Rectal smooth muscle tissue (tissue), 1 donor: ENCODE measurements at regions not wholly inside any gene's neighbourhood (a gene's known extent, or its start where the extent isn't known, plus 50 kb on each side); places are given as distances from the start of the nearest gene placed in this dataset.

Experiments
- H3K27ac ChIP-seq: one replicate; pipeline ENCODE4 v1.7.0; 2013; ENCODE audit warnings: low read depth, low read length, inconsistent platforms
- H3K27me3 ChIP-seq: one replicate; pipeline ENCODE4 v1.7.0; 2013; ENCODE audit warnings: low read length; ENCODE audit not compliant: control insufficient read depth, insufficient read depth
- H3K36me3 ChIP-seq: one replicate; pipeline ENCODE4 v1.7.0; 2013; ENCODE audit warnings: low read length; ENCODE audit not compliant: control insufficient read depth, insufficient read depth
- H3K4me1 ChIP-seq: one replicate; pipeline ENCODE4 v1.7.0; 2013; ENCODE audit warnings: low read length; ENCODE audit not compliant: control insufficient read depth, insufficient read depth
- H3K4me3 ChIP-seq: one replicate; pipeline ENCODE4 v1.7.0; 2013; ENCODE audit warnings: low read length
- H3K9ac ChIP-seq: one replicate; pipeline ENCODE4 v1.7.0; 2013; ENCODE audit warnings: low read length

GRCh38 chr3:66717806-66718205 lies 217.0 kb upstream of the LRIG1 start:
- Histone ChIP-seq H3K4me3 (no peak overlapping the region), H3K27ac (no peak overlapping the region), H3K36me3 (no peaks in the 10 kb centered on the region), H3K9ac (no peak overlapping the region), H3K4me1 (peaks cover 8% of the 10 kb centered on the region), H3K27me3 (no peaks in the 10 kb centered on the region)

DNA sequence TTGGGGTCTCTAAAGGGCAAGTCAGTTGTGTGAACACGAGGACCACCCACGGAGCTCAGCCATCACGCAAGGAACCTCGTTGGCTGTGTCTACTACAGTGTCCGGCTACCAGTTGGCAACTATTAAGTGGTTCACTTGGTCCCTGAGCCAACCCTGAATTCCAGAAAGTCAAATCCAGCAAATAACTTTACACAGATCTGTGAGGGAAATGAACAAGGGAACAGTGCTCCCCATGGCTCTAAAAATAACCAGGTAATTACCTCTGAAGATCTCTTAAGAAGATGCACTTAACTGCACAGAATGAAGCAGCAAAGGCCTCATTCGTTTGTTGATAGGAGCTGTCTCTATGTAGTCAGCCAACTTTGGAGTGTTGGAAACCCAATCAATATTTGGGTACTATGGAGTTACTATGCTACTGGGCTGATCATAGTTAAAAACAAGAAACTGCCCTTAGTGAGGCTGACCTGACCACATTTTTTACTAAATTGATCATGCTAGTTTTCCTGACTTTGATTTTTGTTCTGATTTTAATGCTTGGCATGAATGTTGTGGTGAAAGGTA lies 219.1 kb upstream of the LRIG1 start:
- H3K9ac ChIP-seq, result no peak overlapping the region
- peak overlapping the region; percentile 53 for H3K27ac ChIP-seq
- H3K4me1 ChIP-seq, result peaks cover 8% of the 10 kb centered on the region
- H3K27me3 ChIP-seq, result no peaks in the 10 kb centered on the region
- H3K4me3 ChIP-seq, result no peak overlapping the region
- no peaks in the 10 kb centered on the region for H3K36me3 ChIP-seq

DNA sequence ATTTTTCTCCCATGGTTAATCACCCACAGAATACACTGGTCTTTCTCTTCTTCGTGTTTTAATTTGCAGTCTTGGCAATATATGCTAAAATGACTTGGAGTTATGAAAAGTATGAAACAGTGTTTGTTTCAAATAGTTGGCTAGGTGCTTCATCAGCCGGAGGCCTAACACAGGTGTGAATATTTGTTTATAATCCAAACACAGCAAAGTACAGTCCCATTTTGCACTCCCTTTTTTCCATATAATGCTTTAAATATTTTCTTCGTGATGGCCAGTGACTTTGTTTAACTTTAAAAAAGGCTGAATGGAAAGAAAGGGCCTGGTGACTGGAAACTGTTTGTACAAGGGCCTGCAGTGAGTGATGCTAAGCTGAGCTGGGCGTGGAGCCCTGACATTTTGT lies 219.7 kb upstream of the LRIG1 start:
- Histone ChIP-seq H3K4me1 (peaks cover 8% of the 10 kb centered on the region), H3K9ac (no peak overlapping the region), H3K36me3 (no peaks in the 10 kb centered on the region), H3K4me3 (no peak overlapping the region), H3K27ac (peak overlapping the region; percentile 53), H3K27me3 (no peaks in the 10 kb centered on the region)

DNA sequence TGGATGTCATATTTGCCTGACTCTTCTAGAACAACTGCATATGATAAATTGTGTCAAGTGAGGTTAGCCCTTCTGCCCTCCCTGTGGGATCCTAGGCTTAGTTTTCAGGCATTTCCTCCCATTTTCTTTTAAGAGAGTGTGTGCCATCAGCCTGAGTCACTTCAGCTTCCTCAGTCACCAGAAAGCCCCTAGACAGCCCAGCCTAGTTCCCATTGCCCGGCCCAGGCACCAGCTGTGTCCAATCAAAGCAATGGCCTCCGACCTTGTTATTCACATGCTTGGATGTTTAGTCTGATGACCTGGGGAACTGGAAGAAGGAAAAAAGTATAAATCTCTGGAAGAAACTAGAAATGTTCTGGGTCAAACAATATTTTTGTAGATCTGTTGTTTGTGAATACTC lies 221.9 kb upstream of the LRIG1 start:
- no peak overlapping the region for H3K4me3 ChIP-seq
- no peak overlapping the region for H3K9ac ChIP-seq
- H3K36me3 ChIP-seq, result no peaks in the 10 kb centered on the region
- H3K27me3 ChIP-seq, result no peaks in the 10 kb centered on the region
- H3K27ac ChIP-seq, result no peak overlapping the region
- peaks cover 8% of the 10 kb centered on the region for H3K4me1 ChIP-seq

- Histone ChIP-seq H3K4me1 (peaks cover 8% of the 10 kb centered on the region), H3K27me3 (no peaks in the 10 kb centered on the region), H3K4me3 (no peak overlapping the region), H3K27ac (no peak overlapping the region), H3K9ac (no peak overlapping the region), H3K36me3 (no peaks in the 10 kb centered on the region)
These were observed 222.4 kb upstream of the LRIG1 start for GRCh38 chr3:66723231-66723630.

- H3K36me3 ChIP-seq, result no peaks in the 10 kb centered on the region
- H3K4me1 ChIP-seq, result peaks cover 4% of the 10 kb centered on the region
- H3K4me3 ChIP-seq, result no peak overlapping the region
- H3K27ac ChIP-seq, result peak overlapping the region; percentile 15
- H3K9ac ChIP-seq, result no peak overlapping the region
- H3K27me3 ChIP-seq, result no peaks in the 10 kb centered on the region
These were observed 229.0 kb upstream of the LRIG1 start for GRCh38 chr3:66729687-66730393.

- H3K27me3 ChIP-seq, result no peaks in the 10 kb centered on the region
- peaks cover 11% of the 10 kb centered on the region for H3K4me1 ChIP-seq
- no peak overlapping the region for H3K4me3 ChIP-seq
- H3K9ac ChIP-seq, result no peak overlapping the region
- no peaks in the 10 kb centered on the region for H3K36me3 ChIP-seq
- peak overlapping the region; percentile 6 for H3K27ac ChIP-seq
These were observed 238.0 kb upstream of the LRIG1 start for GRCh38 chr3:66738625-66739365.

GRCh38 chr3:66740260-66740659 lies 239.4 kb upstream of the LRIG1 start:
- H3K36me3 ChIP-seq, result no peaks in the 10 kb centered on the region

DNA sequence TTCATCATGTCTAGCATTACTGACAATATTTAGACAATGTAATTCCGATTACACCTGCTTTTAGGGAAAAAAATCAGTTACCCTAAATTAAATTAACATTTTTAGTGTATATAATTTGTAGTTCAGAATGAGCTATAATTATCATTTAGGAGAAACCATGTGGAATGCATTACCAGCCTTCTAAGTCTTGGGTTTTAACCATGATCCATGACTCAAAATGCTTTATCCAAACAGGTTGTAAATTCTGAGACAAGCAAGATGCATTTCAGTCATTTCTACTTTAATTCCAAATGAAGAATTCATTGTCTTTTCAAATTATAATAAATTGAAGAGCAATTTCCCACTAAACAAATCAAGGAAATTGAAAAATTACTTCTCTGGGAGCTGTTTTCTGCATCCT lies 243.7 kb upstream of the LRIG1 start:
- H3K36me3 ChIP-seq, result no peaks in the 10 kb centered on the region
- H3K4me3 ChIP-seq, result no peak overlapping the region
- no peaks in the 10 kb centered on the region for H3K27me3 ChIP-seq
- H3K9ac ChIP-seq, result no peak overlapping the region
- peaks cover 16% of the 10 kb centered on the region for H3K4me1 ChIP-seq
- H3K27ac ChIP-seq, result no peak overlapping the region

More at GRCh38 chr3:66740260-66740659, 239.4 kb upstream of the LRIG1 start:
- Histone ChIP-seq H3K27ac (no peak overlapping the region), H3K9ac (no peak overlapping the region), H3K27me3 (no peaks in the 10 kb centered on the region), H3K4me3 (no peak overlapping the region), H3K4me1 (peaks cover 11% of the 10 kb centered on the region)

DNA sequence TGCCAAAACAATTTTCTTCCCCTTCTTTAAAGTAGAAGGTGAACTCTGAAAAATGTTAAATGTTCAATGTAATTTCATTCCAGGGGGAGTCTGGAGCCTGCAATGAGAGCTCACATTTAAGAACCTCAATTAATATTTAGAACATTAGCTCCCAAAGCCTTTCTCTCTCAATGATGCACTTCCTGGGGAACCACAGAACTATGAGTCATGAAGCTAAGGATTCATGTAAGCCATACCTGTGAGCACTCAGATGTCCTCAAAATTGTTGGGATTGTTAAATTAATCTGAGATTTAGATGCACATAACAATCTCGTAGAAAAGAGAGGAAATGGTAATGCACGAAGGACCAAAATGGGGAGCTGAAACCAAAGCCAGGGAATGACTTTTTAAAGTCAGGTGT lies 244.2 kb upstream of the LRIG1 start:
- Histone ChIP-seq H3K4me3 (no peak overlapping the region), H3K9ac (no peak overlapping the region), H3K36me3 (no peaks in the 10 kb centered on the region)

DNA sequence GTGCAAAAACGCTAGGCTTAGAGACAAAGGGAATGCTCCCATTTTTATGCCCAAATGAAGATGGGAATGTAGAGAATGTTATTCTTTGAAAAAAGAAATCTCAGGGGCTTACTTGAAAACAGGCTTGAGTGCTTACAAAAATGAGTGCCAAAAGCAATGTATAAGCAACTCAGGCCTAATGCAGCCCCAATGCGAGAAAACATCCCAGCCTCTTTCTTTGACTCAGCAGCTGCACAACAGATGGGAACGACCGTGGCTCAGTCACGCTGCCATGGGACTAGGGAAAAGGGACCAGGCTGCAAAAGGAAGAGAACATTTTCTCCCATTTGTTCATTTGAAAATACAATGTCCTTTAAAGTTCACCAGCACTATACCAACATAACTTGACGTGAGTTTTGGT lies 246.4 kb upstream of the LRIG1 start:
- Histone ChIP-seq H3K4me3 (no peak overlapping the region), H3K9ac (no peak overlapping the region), H3K27me3 (no peaks in the 10 kb centered on the region), H3K36me3 (no peaks in the 10 kb centered on the region), H3K4me1 (peaks cover 19% of the 10 kb centered on the region), H3K27ac (no peak overlapping the region)

More for the DNA sequence above, 244.2 kb upstream of the LRIG1 start:
- Histone ChIP-seq H3K27me3 (no peaks in the 10 kb centered on the region), H3K27ac (no peak overlapping the region), H3K4me1 (peaks cover 16% of the 10 kb centered on the region)

DNA sequence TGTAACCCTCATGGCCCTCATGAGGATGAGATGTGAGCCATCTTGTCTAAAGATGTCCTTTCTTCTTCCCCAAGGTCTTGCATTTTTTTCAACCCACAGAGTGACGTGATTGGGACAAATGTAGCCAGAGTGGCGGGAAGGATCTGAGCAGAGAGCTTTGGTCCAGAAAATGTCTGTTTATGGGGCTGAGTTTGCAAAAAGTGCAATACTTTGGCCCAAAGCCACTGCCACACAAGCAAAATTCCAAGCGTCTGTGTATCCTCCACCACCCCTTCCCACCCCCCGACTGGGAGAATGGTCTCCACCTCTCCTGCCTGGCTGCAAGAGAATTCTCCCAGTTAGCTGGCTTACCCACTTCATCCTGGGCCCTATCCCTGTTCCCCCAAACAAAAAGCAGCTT lies 246.9 kb upstream of the LRIG1 start:
- H3K36me3 ChIP-seq, result no peaks in the 10 kb centered on the region
- H3K9ac ChIP-seq, result no peak overlapping the region
- peaks cover 19% of the 10 kb centered on the region for H3K4me1 ChIP-seq
- no peak overlapping the region for H3K4me3 ChIP-seq
- H3K27me3 ChIP-seq, result no peaks in the 10 kb centered on the region
- no peak overlapping the region for H3K27ac ChIP-seq
